Gastrocnemius medialis (tissue), 4 donors: ENCODE measurements at regions not wholly inside any gene's neighbourhood (a gene's known extent, or its start where the extent isn't known, plus 50 kb on each side); places are given as distances from the start of the nearest gene placed in this dataset.
"Not testable (repeated sequence)": the region's sequence is repeated elsewhere in the genome, so short reads cannot be mapped to it uniquely, and the experiment has no call there.

Experiments used
- CTCF ChIP-seq, 5 experiments: fragments of 450-650 bp in 3 of 5; fragments of 200-600 bp in 2 of 5; sonication (generic) in 2 of 5; IDR thresholded peaks in 4 of 5; conservative IDR thresholded peaks in 1 of 5; 1 replicate in 4 of 5; 2 replicates in 1 of 5; pipeline ENCODE4 v1.5.1; 2016 to 2019; ENCODE audit warnings: antibody characterized with exemption in 5 of 5, mild to moderate bottlenecking in 3 of 5, moderate library complexity in 3 of 5
- POLR2A ChIP-seq, 2 donors: fragments of 450-650 bp; IDR thresholded peaks; one replicate each; pipeline ENCODE4 v1.6.1; 2017; ENCODE audit warnings: antibody characterized with exemption in 2 of 2, mild to moderate bottlenecking in 2 of 2, moderate library complexity in 2 of 2

- TF ChIP-seq CTCF (IDR thresholded peaks at IDR 0.05 in 4 of 5, conservative IDR thresholded peaks at IDR 0.05 in 1 of 5); POLR2A (IDR thresholded peaks at IDR 0.05): not testable (repeated sequence)
Measured at GRCh38 chr9:67555874-67556273, 302.9 kb upstream of the ANKRD20A1 start.
